Neural crest cell (in vitro differentiated cells): ENCODE measurements at regions not wholly inside any gene's neighbourhood (a gene's known extent, or its start where the extent isn't known, plus 50 kb on each side); places are given as distances from the start of the nearest gene placed in this dataset.
A peak's percentile ranks its signal among the peaks of the same experiment; 100 is the strongest.
"Not testable (repeated sequence)": the region's sequence is repeated elsewhere in the genome, so short reads cannot be mapped to it uniquely, and the experiment has no call there.

Experiments used
- DNase-seq: peaks from one replicate; pipeline ENCODE4 v3.0.0; 2021; ENCODE audit warnings: low read depth, mixed read lengths, low spot score
- H3K27ac Mint-ChIP-seq: one replicate; pipeline ENCODE4 v1.8.0; 2021; ENCODE audit warnings: mild to moderate bottlenecking, mixed read lengths; ENCODE audit not compliant: unreplicated experiment
- H3K27me3 Mint-ChIP-seq: 2 replicates; pipeline ENCODE4 v1.8.0; 2021; ENCODE audit warnings: low read depth, mild to moderate bottlenecking, mixed read lengths
- H3K36me3 Mint-ChIP-seq: 2 replicates; pipeline ENCODE4 v1.8.0; 2021; ENCODE audit warnings: low read depth, mild to moderate bottlenecking, mixed read lengths
- H3K4me1 Mint-ChIP-seq: 2 replicates; pipeline ENCODE4 v1.8.0; 2021; ENCODE audit warnings: mixed read lengths
- H3K4me3 Mint-ChIP-seq: one replicate; pipeline ENCODE4 v1.8.0; 2021; ENCODE audit warnings: mild to moderate bottlenecking, mixed read lengths
- H3K9me3 Mint-ChIP-seq: 2 replicates; pipeline ENCODE4 v1.8.0; 2021; ENCODE audit warnings: mixed read lengths
- CTCF ChIP-seq: fragments of 200-600 bp; sonication (generic); conservative IDR thresholded peaks from 2 replicates; pipeline ENCODE4 v1.5.0; 2021; ENCODE audit warnings: antibody characterized with exemption, mild to moderate bottlenecking

- Mint-ChIP-seq H3K9me3 (peaks cover 3% of the 10 kb centered on the region), H3K36me3 (no peaks in the 10 kb centered on the region), H3K27ac (no peak overlapping the region)
Observed at GRCh38 chr5:23411994-23412393, 95.4 kb upstream of the PRDM9 start.

DNA sequence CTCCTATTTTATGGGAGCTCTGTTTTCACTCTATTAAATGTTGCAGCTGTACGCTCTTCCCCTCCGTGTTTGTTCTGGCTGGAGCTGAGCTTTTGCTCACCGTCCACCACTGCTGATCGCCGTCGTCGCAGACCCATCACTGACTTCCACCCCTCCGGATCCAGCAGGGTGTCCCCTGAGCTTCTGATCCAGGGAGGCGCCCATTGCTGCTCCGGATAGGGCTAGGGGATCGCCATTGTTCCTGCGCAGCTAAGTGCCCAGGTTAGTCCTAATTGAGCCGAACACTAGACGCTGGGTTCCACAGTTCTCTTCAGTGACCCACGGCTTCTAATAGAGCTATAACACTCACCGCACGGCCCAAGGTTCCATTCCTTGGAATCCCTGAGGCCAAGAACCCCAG lies 96.2 kb upstream of the PRDM9 start:
- H3K36me3 Mint-ChIP-seq: no peaks in the 10 kb centered on the region
- DNase-seq: no peak
- H3K4me3 Mint-ChIP-seq: no peak overlapping the region

More at GRCh38 chr5:23411994-23412393, 95.4 kb upstream of the PRDM9 start:
- Mint-ChIP-seq H3K27me3 (no peaks in the 10 kb centered on the region), H3K4me3 (no peak overlapping the region), H3K4me1 (peaks cover 12% of the 10 kb centered on the region)
- TF ChIP-seq CTCF: no peak
- DNase-seq: no peak

GRCh38 chr5:23410775-23411174 lies 96.6 kb upstream of the PRDM9 start:
- H3K4me3 Mint-ChIP-seq, H3K27me3 Mint-ChIP-seq, DNase-seq, H3K9me3 Mint-ChIP-seq, H3K27ac Mint-ChIP-seq, H3K36me3 Mint-ChIP-seq: not testable (repeated sequence)
- peaks cover 12% of the 10 kb centered on the region for H3K4me1 Mint-ChIP-seq

More for the DNA sequence above, 96.2 kb upstream of the PRDM9 start:
- H3K9me3 Mint-ChIP-seq: peaks cover 7% of the 10 kb centered on the region
- H3K27ac Mint-ChIP-seq: peak overlapping the region; percentile 48
- TF ChIP-seq CTCF: no peak
- H3K27me3 Mint-ChIP-seq: no peaks in the 10 kb centered on the region
- H3K4me1 Mint-ChIP-seq: peaks cover 12% of the 10 kb centered on the region

- DNase-seq: no peak
- Mint-ChIP-seq H3K9me3 (peaks cover 9% of the 10 kb centered on the region), H3K4me1 (no peaks in the 10 kb centered on the region), H3K4me3 (no peak overlapping the region), H3K27me3 (no peaks in the 10 kb centered on the region), H3K36me3 (no peaks in the 10 kb centered on the region), H3K27ac (no peak overlapping the region)
- no peak for TF ChIP-seq CTCF
Observed at GRCh38 chr5:23405316-23406068, 101.9 kb upstream of the PRDM9 start.

DNA sequence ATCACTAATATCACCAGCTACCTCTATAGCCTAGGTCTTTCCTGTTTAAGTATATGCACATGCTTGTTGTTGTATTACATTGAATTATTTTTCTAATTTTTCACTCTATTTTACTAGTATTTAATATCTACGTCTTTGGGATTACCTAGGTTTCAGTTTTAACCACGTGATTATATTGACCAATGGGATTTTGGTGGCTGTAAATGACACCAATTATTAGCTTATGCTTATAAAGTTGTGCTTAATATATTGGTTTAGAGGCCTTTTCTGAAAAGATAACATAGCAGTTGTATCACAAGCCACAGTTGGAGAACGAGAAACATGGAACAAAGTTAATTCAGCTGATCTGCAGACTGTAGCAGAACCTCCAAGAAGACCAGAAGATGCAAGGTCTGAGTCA lies 104.8 kb upstream of the PRDM9 start:
- no peaks in the 10 kb centered on the region for H3K36me3 Mint-ChIP-seq
- H3K27ac Mint-ChIP-seq: no peak overlapping the region
- DNase-seq: no peak
- H3K4me3 Mint-ChIP-seq: no peak overlapping the region
- H3K27me3 Mint-ChIP-seq: no peaks in the 10 kb centered on the region
- no peaks in the 10 kb centered on the region for H3K4me1 Mint-ChIP-seq
- TF ChIP-seq CTCF: no peak
- H3K9me3 Mint-ChIP-seq: peaks cover 9% of the 10 kb centered on the region

DNA sequence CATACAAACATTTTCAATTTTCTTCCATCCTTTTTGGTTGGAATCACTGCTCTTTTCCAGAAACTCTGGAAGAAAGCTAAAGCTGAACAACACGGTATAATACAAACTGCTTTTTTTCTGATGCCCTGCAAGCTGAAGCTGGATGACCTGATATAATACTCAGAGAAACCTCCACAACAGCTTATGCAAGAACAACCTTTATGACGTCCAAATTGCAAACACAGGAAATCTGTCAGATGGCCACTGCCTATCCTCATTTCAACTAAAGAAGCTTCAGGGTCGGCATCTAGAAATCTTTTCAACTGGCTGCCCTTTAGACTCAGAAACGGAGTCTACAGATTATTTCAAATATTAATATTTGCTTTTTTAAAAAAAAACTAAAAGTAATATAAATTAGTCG lies 106.5 kb upstream of the PRDM9 start:
- Mint-ChIP-seq H3K27ac (no peak overlapping the region), H3K9me3 (peaks cover 2% of the 10 kb centered on the region), H3K4me3 (no peak overlapping the region), H3K36me3 (peaks cover 4% of the 10 kb centered on the region), H3K27me3 (no peaks in the 10 kb centered on the region), H3K4me1 (no peaks in the 10 kb centered on the region)
- no peak for DNase-seq
- no peak for TF ChIP-seq CTCF
